Breast epithelium (tissue), 3 donors: ENCODE measurements at regions not wholly inside any gene's neighbourhood (a gene's known extent, or its start where the extent isn't known, plus 50 kb on each side); places are given as distances from the start of the nearest gene placed in this dataset.

ENCODE experiments used
- CTCF ChIP-seq, 3 donors: fragments of 450-650 bp; IDR thresholded peaks; one replicate each; pipeline ENCODE4 v1.5.1; 2016 to 2017; ENCODE audit warnings: antibody characterized with exemption in 3 of 3, mild to moderate bottlenecking in 3 of 3, moderate library complexity in 3 of 3
- POLR2A ChIP-seq: fragments of 450-650 bp; IDR thresholded peaks from one replicate; pipeline ENCODE4 v1.6.1; 2016; ENCODE audit warnings: antibody characterized with exemption, mild to moderate bottlenecking, moderate library complexity

- TF ChIP-seq CTCF (IDR thresholded peaks at IDR 0.05): no peak
- no peak for TF ChIP-seq POLR2A
Measured at GRCh38 chr9:22383718-22384117, 62.9 kb upstream of the DMRTA1 start.
